SK-N-SH treated with all-trans-retinoic acid at 6 μM for 48 hours (cell line): ENCODE measurements at regions not wholly inside any gene's neighbourhood (a gene's known extent, or its start where the extent isn't known, plus 50 kb on each side); places are given as distances from the start of the nearest gene placed in this dataset.

Experiments used
- ATAC-seq: fragments of 200-7000 bp; cut with Tn5 transposase; 3 replicates; pipeline ENCODE4 v1.9.1; 2020; ENCODE audit warnings: mild to moderate bottlenecking, moderate library complexity
- ARNTL ChIP-seq: fragments of 450-650 bp; formaldehyde crosslinking; IDR thresholded peaks from 2 replicates; pipeline ENCODE4 v1.5.0; 2020; ENCODE audit warnings: low read depth, mild to moderate bottlenecking, moderate library complexity, borderline replicate concordance
- BACH2 ChIP-seq: fragments of 250-450 bp; sonication (Bioruptor Pico); IDR thresholded peaks from 2 replicates; pipeline ENCODE4 v1.9.0; 2021; ENCODE audit warnings: mild to moderate bottlenecking, borderline replicate concordance
- CSDC2 ChIP-seq: fragments of 250-450 bp; sonication (Bioruptor Pico); IDR thresholded peaks from 2 replicates; pipeline ENCODE4 v1.5.0; 2020; ENCODE audit warnings: mild to moderate bottlenecking, moderate library complexity
- CSRNP3 ChIP-seq: fragments of 250-450 bp; sonication (Bioruptor Pico); IDR thresholded peaks from 2 replicates; pipeline ENCODE4 v1.5.1; 2021; ENCODE audit warnings: mild to moderate bottlenecking, moderate library complexity
- ESRRG ChIP-seq: fragments of 250-450 bp; sonication (Bioruptor Pico); IDR thresholded peaks from 2 replicates; pipeline ENCODE4 v1.6.1; 2021; ENCODE audit warnings: mild to moderate bottlenecking
- GLIS3 ChIP-seq: fragments of 250-450 bp; sonication (Bioruptor Pico); IDR thresholded peaks from 2 replicates; pipeline ENCODE4 v1.5.0; 2020; ENCODE audit warnings: mild to moderate bottlenecking, moderate library complexity
- ISL1 ChIP-seq: fragments of 250-450 bp; sonication (Bioruptor Pico); IDR thresholded peaks from 2 replicates; pipeline ENCODE4 v2.1.2; 2022; ENCODE audit warnings: mild to moderate bottlenecking, moderate library complexity
- OSR1 ChIP-seq: fragments of 250-450 bp; sonication (Bioruptor Pico); IDR thresholded peaks from 2 replicates; pipeline ENCODE4 v1.8.0; 2022; ENCODE audit warnings: moderate library complexity, mild to moderate bottlenecking, inconsistent platforms
- PPARA ChIP-seq: fragments of 250-450 bp; sonication (Bioruptor Pico); IDR thresholded peaks from 2 replicates; pipeline ENCODE4 v1.5.0; 2020; ENCODE audit warnings: mild to moderate bottlenecking, borderline replicate concordance
- RARB ChIP-seq: fragments of 250-450 bp; sonication (Bioruptor Pico); IDR thresholded peaks from 2 replicates; pipeline ENCODE4 v1.8.0; 2021; ENCODE audit warnings: mild to moderate bottlenecking, moderate library complexity
- SNAI2 ChIP-seq: fragments of 250-450 bp; sonication (Bioruptor Pico); IDR thresholded peaks from 2 replicates; pipeline ENCODE4 v1.5.0; 2020; ENCODE audit warnings: mild to moderate bottlenecking, moderate library complexity
- TCF4 ChIP-seq: fragments of 250-450 bp; sonication (Bioruptor Pico); IDR thresholded peaks from 2 replicates; pipeline ENCODE4 v1.8.0; 2021; ENCODE audit warnings: mild to moderate bottlenecking, moderate library complexity, borderline replicate concordance
- TOX ChIP-seq: fragments of 250-450 bp; sonication (Bioruptor Pico); IDR thresholded peaks from 2 replicates; pipeline ENCODE4 v1.8.0; 2021; ENCODE audit warnings: mild to moderate bottlenecking, moderate library complexity, borderline replicate concordance
- ZC3H10 ChIP-seq: fragments of 250-450 bp; sonication (Bioruptor Pico); IDR thresholded peaks from 2 replicates; pipeline ENCODE4 v1.5.1; 2021; ENCODE audit warnings: mild to moderate bottlenecking, moderate library complexity
- ZFP30 ChIP-seq: fragments of 450-650 bp; formaldehyde crosslinking; IDR thresholded peaks from 2 replicates; pipeline ENCODE4 v1.5.0; 2022; ENCODE audit warnings: mild to moderate bottlenecking, moderate library complexity
- ZNF565 ChIP-seq: fragments of 450-650 bp; formaldehyde crosslinking; conservative IDR thresholded peaks from 2 replicates; pipeline ENCODE4 v1.5.0; 2020; ENCODE audit warnings: low read depth, mild to moderate bottlenecking, moderate library complexity
- ZNF70 ChIP-seq: fragments of 450-650 bp; formaldehyde crosslinking; IDR thresholded peaks from 2 replicates; pipeline ENCODE4 v1.5.0; 2020; ENCODE audit warnings: mild to moderate bottlenecking, moderate library complexity
- ZNF8 ChIP-seq: fragments of 450-650 bp; formaldehyde crosslinking; IDR thresholded peaks from 2 replicates; pipeline ENCODE4 v1.5.0; 2020; ENCODE audit warnings: mild to moderate bottlenecking, moderate library complexity
- TF ChIP-seq, protein P1 (sequence below): fragments of 250-450 bp; sonication (Bioruptor Pico); IDR thresholded peaks from 2 replicates; pipeline ENCODE4 v1.8.0; 2021; ENCODE audit warnings: low read depth, mild to moderate bottlenecking, moderate library complexity, borderline replicate concordance
- TF ChIP-seq, protein P2 (sequence below): fragments of 250-450 bp; sonication (Bioruptor Pico); IDR thresholded peaks from 2 replicates; pipeline ENCODE4 v1.5.0; 2020; ENCODE audit warnings: mild to moderate bottlenecking, moderate library complexity
- TF ChIP-seq, protein P3 (sequence below): fragments of 250-450 bp; sonication (Bioruptor Pico); IDR thresholded peaks from 2 replicates; pipeline ENCODE4 v1.5.1; 2020; ENCODE audit warnings: low read depth, mild to moderate bottlenecking, moderate library complexity
- TF ChIP-seq, protein P4 (sequence below): fragments of 250-450 bp; sonication (Bioruptor Pico); IDR thresholded peaks from 2 replicates; pipeline ENCODE4 v1.8.0; 2020; ENCODE audit warnings: mild to moderate bottlenecking, moderate library complexity, borderline replicate concordance

- TF ChIP-seq, protein P1, sequence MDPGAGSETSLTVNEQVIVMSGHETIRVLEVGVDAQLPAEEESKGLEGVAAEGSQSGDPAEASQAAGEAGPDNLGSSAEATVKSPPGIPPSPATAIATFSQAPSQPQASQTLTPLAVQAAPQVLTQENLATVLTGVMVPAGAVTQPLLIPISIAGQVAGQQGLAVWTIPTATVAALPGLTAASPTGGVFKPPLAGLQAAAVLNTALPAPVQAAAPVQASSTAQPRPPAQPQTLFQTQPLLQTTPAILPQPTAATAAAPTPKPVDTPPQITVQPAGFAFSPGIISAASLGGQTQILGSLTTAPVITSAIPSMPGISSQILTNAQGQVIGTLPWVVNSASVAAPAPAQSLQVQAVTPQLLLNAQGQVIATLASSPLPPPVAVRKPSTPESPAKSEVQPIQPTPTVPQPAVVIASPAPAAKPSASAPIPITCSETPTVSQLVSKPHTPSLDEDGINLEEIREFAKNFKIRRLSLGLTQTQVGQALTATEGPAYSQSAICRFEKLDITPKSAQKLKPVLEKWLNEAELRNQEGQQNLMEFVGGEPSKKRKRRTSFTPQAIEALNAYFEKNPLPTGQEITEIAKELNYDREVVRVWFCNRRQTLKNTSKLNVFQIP (CRISPR knock-in tag): no peak
- TF ChIP-seq CSDC2 (CRISPR knock-in tag) (no peak), ISL1 (no peak), GLIS3 (no peak), ZC3H10 (CRISPR knock-in tag) (no peak), CSRNP3 (CRISPR knock-in tag) (no peak), ESRRG (no peak), ZNF8 (CRISPR knock-in tag) (no peak), ZNF565 (CRISPR knock-in tag) (no peak), ARNTL (CRISPR knock-in tag) (no peak), BACH2 (CRISPR knock-in tag) (no peak), PPARA (CRISPR knock-in tag) (no peak), RARB (no peak), ZFP30 (CRISPR knock-in tag) (no peak)
- TF ChIP-seq, protein P2, sequence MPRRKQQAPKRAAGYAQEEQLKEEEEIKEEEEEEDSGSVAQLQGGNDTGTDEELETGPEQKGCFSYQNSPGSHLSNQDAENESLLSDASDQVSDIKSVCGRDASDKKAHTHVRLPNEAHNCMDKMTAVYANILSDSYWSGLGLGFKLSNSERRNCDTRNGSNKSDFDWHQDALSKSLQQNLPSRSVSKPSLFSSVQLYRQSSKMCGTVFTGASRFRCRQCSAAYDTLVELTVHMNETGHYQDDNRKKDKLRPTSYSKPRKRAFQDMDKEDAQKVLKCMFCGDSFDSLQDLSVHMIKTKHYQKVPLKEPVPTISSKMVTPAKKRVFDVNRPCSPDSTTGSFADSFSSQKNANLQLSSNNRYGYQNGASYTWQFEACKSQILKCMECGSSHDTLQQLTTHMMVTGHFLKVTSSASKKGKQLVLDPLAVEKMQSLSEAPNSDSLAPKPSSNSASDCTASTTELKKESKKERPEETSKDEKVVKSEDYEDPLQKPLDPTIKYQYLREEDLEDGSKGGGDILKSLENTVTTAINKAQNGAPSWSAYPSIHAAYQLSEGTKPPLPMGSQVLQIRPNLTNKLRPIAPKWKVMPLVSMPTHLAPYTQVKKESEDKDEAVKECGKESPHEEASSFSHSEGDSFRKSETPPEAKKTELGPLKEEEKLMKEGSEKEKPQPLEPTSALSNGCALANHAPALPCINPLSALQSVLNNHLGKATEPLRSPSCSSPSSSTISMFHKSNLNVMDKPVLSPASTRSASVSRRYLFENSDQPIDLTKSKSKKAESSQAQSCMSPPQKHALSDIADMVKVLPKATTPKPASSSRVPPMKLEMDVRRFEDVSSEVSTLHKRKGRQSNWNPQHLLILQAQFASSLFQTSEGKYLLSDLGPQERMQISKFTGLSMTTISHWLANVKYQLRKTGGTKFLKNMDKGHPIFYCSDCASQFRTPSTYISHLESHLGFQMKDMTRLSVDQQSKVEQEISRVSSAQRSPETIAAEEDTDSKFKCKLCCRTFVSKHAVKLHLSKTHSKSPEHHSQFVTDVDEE (CRISPR knock-in tag): no peak
- TF ChIP-seq, protein P3, sequence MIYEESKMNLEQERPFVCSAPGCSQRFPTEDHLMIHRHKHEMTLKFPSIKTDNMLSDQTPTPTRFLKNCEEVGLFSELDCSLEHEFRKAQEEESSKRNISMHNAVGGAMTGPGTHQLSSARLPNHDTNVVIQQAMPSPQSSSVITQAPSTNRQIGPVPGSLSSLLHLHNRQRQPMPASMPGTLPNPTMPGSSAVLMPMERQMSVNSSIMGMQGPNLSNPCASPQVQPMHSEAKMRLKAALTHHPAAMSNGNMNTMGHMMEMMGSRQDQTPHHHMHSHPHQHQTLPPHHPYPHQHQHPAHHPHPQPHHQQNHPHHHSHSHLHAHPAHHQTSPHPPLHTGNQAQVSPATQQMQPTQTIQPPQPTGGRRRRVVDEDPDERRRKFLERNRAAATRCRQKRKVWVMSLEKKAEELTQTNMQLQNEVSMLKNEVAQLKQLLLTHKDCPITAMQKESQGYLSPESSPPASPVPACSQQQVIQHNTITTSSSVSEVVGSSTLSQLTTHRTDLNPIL: no peak
- TF ChIP-seq, protein P4, sequence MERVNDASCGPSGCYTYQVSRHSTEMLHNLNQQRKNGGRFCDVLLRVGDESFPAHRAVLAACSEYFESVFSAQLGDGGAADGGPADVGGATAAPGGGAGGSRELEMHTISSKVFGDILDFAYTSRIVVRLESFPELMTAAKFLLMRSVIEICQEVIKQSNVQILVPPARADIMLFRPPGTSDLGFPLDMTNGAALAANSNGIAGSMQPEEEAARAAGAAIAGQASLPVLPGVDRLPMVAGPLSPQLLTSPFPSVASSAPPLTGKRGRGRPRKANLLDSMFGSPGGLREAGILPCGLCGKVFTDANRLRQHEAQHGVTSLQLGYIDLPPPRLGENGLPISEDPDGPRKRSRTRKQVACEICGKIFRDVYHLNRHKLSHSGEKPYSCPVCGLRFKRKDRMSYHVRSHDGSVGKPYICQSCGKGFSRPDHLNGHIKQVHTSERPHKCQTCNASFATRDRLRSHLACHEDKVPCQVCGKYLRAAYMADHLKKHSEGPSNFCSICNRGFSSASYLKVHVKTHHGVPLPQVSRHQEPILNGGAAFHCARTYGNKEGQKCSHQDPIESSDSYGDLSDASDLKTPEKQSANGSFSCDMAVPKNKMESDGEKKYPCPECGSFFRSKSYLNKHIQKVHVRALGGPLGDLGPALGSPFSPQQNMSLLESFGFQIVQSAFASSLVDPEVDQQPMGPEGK (CRISPR knock-in tag): no peak
- ATAC-seq: no peak
These were observed 120.5 kb downstream of the FAM124B start for GRCh38 chr2:224281374-224281773.

DNA sequence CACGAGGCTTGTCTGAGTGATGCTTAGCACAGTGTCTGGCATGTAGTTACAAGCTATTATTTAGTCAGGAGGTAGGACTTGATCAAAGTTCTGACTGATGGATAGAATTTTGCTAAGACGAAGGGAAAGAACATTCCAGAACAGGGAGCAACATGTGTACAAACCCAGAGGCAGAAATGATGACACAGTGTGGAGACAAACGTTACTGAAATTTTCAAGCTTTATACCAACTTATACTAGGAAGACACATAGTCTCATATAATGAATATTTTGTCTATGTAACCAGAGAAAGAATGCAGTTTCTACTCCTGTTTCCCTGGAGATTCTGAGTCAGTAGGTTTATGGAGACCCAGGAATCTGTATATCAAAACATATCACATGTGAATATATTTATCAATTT is 123.4 kb downstream of the FAM124B start:
- ATAC-seq: peak; percentile 63
- TF ChIP-seq BACH2 (CRISPR knock-in tag): no peak
- TF ChIP-seq OSR1 (CRISPR knock-in tag): no peak
- no peak for TF ChIP-seq ZNF565 (CRISPR knock-in tag)
- no peak for TF ChIP-seq CSRNP3 (CRISPR knock-in tag)
- no peak for TF ChIP-seq ZNF70 (CRISPR knock-in tag)
- no peak for TF ChIP-seq ZC3H10 (CRISPR knock-in tag)
- TF ChIP-seq PPARA (CRISPR knock-in tag): no peak
- no peak for TF ChIP-seq ARNTL (CRISPR knock-in tag)
- TF ChIP-seq TCF4 (CRISPR knock-in tag): no peak
- TF ChIP-seq ZNF8 (CRISPR knock-in tag): no peak
- no peak for TF ChIP-seq ZFP30 (CRISPR knock-in tag)
- no peak for TF ChIP-seq RARB
- TF ChIP-seq ISL1: no peak
- no peak for TF ChIP-seq CSDC2 (CRISPR knock-in tag)
- no peak for TF ChIP-seq SNAI2
- TF ChIP-seq GLIS3: no peak
- no peak for TF ChIP-seq TOX (CRISPR knock-in tag)
